GM10248 (cell line): ENCODE measurements at regions not wholly inside any gene's neighbourhood (a gene's known extent, or its start where the extent isn't known, plus 50 kb on each side); places are given as distances from the start of the nearest gene placed in this dataset.

ENCODE experiments used
- CTCF ChIA-PET: fragments of 300-600 bp; sonication (Branson Sonifier 250); formaldehyde crosslinking; extraction: SDS; loops from one replicate; lab custom pipeline; 2021; ENCODE audit warnings: antibody characterized with exemption; lab: Yijun Ruan, JAX
- POLR2A ChIA-PET: fragments of 350-650 bp; sonication (Branson Sonifier 250); formaldehyde crosslinking; extraction: SDS; loops from one replicate; lab custom pipeline; 2020; ENCODE audit warnings: antibody characterized with exemption; lab: Yijun Ruan, JAX
- DNase-seq: peaks from one replicate; pipeline ENCODE4 v3.0.0; 2012; ENCODE audit errors: extremely low spot score
- CTCF ChIP-seq: IDR thresholded peaks from 2 replicates; pipeline ENCODE4 v1.5.1; 2012; ENCODE audit warnings: mild to moderate bottlenecking, low read depth; ENCODE audit errors: extremely low read depth, missing control alignments, control extremely low read depth

GRCh38 chr2:181786371-181787228 lies 104.9 kb upstream of the ITPRID2 start:
- ChIA-PET CTCF (interaction anchor here (1.1 to 2.2 kb wide), 2 partner anchors 8 to 862 kb away, joined by 3 to 8 read pairs; no protein-coding TSS in a partner anchor), POLR2A (no interaction called here)
- TF ChIP-seq CTCF: no peak
- DNase-seq: no peak

DNA sequence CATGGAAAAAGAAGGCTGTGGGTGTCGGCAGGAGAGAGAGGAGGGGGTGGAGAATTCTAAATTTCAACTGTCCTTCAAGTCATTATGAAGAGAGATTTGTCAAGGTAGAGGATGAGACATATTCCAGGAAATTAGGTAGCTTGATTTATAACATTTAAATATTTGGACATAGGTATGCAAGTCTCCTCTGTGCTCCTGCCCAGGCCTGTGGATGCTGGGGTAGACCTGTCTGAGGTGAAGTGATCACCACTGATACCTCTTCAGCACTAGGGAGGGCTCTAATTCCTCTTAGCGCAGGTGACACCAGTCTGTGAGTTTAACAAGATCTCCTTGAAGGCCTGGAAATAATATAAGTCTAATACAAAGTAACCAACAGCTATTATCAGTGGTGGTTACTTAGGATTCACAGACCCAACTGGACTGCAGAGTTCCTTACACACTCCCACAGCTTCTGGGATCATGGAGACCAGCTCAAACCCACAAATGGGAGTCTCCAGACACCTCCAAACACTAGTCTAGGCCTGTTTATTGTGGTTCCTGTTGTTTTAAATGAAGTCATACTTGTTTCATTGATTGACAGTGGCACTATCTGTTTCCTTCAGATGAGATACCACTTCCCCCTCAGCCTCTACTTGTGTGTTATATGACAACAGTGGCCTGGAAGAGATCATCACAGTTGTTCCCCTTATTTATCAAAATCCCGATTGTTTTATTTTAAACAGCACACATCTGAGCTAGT lies 104.1 kb upstream of the ITPRID2 start:
- ChIA-PET CTCF (interaction anchor here (1.1 to 2.2 kb wide), 2 partner anchors 8 to 862 kb away, joined by 3 to 8 read pairs; no protein-coding TSS in a partner anchor), POLR2A (no interaction called here)
- DNase-seq: no peak
- no peak for TF ChIP-seq CTCF

DNA sequence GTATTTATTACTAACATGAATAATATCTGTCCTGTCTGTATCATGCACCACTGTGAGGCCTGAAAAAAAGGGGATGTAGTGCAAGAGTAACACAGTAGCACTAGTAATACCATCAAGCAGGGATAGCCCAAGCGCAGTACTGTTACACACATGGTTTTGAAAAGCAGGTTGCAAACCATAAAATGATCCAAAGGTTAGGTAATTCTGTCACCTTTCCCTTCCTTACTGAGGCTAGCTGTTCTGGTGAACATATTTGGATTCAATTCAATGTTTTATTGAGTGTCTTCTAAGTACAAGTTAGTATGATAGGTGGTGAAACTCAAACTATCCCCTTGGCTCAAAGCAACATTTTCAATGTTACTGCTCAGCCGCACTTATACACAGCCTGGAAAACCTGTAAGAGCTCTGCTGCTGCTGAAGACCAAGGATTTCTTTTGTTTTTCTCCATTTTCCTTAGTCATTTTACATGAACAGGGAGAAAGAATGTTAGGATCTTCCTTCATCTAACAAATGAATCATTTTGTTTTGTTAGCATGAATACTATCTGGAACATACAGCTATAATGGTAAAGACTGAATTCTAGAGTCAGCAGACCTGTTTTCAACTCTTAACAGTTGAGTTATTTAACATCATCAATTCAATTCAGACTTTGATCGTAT lies 102.5 kb upstream of the ITPRID2 start:
- POLR2A ChIA-PET: no interaction called here
- DNase-seq: no peak
- TF ChIP-seq CTCF: no peak
- CTCF ChIA-PET: interaction anchor here (0.9 to 2.2 kb wide), 4 partner anchors 10 to 30 kb away, joined by 3 to 8 read pairs (median 3); no protein-coding TSS in a partner anchor

- ChIA-PET POLR2A (no interaction called here), CTCF (interaction anchor here (0.9 to 1.1 kb wide), 3 partner anchors 11 to 31 kb away, joined by 3 read pairs; no protein-coding TSS in a partner anchor)
- no peak for TF ChIP-seq CTCF
Measured at GRCh38 chr2:181789827-181790448, 101.6 kb upstream of the ITPRID2 start.

DNA sequence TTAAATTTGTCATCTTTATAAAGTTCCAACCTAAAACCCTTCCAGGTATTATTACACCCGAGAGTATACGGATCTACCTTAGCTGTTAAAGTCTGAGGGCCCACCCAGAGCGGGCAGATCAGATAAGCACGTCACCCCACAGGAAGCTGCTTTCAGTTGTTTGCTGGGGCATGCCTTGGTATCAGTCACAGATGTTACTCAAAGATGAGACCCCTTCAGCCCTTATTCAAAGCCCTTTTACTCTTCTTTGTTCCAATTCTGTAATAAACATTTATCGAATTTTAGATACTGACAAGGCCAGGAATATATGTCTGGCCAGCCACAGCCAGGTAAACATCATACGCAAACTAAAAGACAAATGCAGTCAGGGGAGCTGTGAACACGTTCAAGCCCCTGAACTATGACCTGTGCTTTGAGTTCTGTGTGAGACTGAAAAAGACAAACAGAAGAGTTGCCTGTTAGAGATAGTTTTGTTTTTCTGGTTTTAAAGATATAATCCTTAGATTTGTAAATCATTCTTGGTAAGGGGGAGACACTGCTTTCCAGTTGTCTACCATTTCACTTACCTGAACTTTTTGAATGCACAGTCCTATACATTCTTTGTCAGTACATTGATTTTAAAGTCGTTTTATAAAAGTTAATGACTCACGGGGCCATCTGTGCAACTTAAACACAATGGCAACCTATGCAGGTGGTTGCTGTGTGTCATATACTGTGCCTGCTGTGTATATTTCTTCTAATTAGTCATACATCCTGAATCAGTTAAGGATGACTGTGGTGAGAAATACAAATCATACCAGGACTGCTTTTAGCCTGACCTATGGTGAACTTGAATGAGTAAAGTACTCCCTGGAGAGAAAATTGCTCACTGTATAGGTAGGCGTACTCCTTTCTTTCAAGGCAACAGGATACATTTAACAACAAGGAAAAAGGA lies 100.5 kb upstream of the ITPRID2 start:
- peak; percentile 26 for DNase-seq
- POLR2A ChIA-PET: no interaction called here
- CTCF ChIA-PET: interaction anchor here (1.1 kb wide), 1 partner anchor 13 kb away, joined by 3 read pairs; no protein-coding TSS in a partner anchor

More at GRCh38 chr2:181789827-181790448, 101.6 kb upstream of the ITPRID2 start:
- no peak for DNase-seq

More for the DNA sequence above, 100.5 kb upstream of the ITPRID2 start:
- no peak for TF ChIP-seq CTCF
